GM19438 (cell line): ENCODE measurements at regions not wholly inside any gene's neighbourhood (a gene's known extent, or its start where the extent isn't known, plus 50 kb on each side); places are given as distances from the start of the nearest gene placed in this dataset.

Experiments
- ATAC-seq: cut with Tn5 transposase; IDR thresholded peaks from one replicate; pipeline ENCODE4 v1.9.1; 2021; ENCODE audit warnings: low read depth; ENCODE audit not compliant: unreplicated experiment

- ATAC-seq = no peak
These were observed 53.2 kb upstream of the TFEC start for GRCh38 chr7:116083796-116084195.

- no peak for ATAC-seq
These were observed 56.0 kb upstream of the TFEC start for GRCh38 chr7:116086547-116087045.

- ATAC-seq = no peak
These were observed 56.7 kb upstream of the TFEC start for GRCh38 chr7:116087291-116087690.

GRCh38 chr7:116087984-116088383, 57.4 kb upstream of the TFEC start:
- no peak for ATAC-seq

- no peak for ATAC-seq
These were observed 58.7 kb upstream of the TFEC start for GRCh38 chr7:116089293-116089692.

GRCh38 chr7:116093516-116094301, 63.1 kb upstream of the TFEC start:
- ATAC-seq = no peak

- no peak for ATAC-seq
These were observed 64.8 kb upstream of the TFEC start for GRCh38 chr7:116095396-116095795.

- no peak for ATAC-seq
These were observed 66.9 kb upstream of the TFEC start for GRCh38 chr7:116097365-116098009.

GRCh38 chr7:116098175-116098574, 67.6 kb upstream of the TFEC start:
- no peak for ATAC-seq

GRCh38 chr7:116100626-116101025, 70.1 kb upstream of the TFEC start:
- no peak for ATAC-seq

GRCh38 chr7:116101704-116102103, 71.1 kb upstream of the TFEC start:
- no peak for ATAC-seq

- no peak for ATAC-seq
These were observed 80.9 kb upstream of the TFEC start for GRCh38 chr7:116111475-116111874.

GRCh38 chr7:116113310-116113709, 82.7 kb upstream of the TFEC start:
- no peak for ATAC-seq

GRCh38 chr7:116120839-116121238, 89.5 kb upstream of the TES start:
- ATAC-seq = no peak

GRCh38 chr7:116122972-116123595, 87.3 kb upstream of the TES start:
- ATAC-seq = peak; percentile 68

GRCh38 chr7:116128139-116128538, 82.2 kb upstream of the TES start:
- no peak for ATAC-seq

- ATAC-seq = no peak
These were observed 75.0 kb upstream of the TES start for GRCh38 chr7:116135306-116135705.

GRCh38 chr7:116138202-116138801, 72.0 kb upstream of the TES start:
- peak; percentile 78 for ATAC-seq

GRCh38 chr7:116139007-116139406, 71.3 kb upstream of the TES start:
- ATAC-seq = no peak

- no peak for ATAC-seq
These were observed 70.5 kb upstream of the TES start for GRCh38 chr7:116139807-116140206.

GRCh38 chr7:116142374-116142773, 68.0 kb upstream of the TES start:
- ATAC-seq = no peak
